HG02798 (cell line): ENCODE measurements at regions not wholly inside any gene's neighbourhood (a gene's known extent, or its start where the extent isn't known, plus 50 kb on each side); places are given as distances from the start of the nearest gene placed in this dataset.

Experiments used
- ATAC-seq: cut with Tn5 transposase; IDR thresholded peaks from one replicate; pipeline ENCODE4 v1.9.1; 2021; ENCODE audit warnings: mild to moderate bottlenecking; ENCODE audit not compliant: unreplicated experiment, poor library complexity

GRCh38 chr5:164058621-164059020 is 553.2 kb downstream of the MAT2B start:
- no peak for ATAC-seq

DNA sequence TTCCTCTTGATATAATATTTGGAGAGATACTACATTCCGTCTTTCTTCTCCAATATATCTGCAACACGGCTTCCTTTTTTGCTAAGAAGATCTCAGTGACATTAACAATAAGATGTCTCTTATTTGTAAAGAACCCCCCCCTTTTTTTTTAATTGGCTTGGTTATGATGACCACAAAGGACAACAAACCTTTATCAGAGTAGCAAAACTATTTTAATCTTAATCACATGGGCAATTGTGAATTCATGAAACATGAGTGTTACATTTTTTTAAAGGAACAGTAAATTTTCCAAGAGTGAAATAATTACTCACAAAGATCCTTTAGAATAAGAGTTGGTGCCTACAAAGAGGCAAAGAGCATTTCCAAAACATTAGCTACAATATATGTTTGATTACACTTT is 554.1 kb downstream of the MAT2B start:
- no peak for ATAC-seq

DNA sequence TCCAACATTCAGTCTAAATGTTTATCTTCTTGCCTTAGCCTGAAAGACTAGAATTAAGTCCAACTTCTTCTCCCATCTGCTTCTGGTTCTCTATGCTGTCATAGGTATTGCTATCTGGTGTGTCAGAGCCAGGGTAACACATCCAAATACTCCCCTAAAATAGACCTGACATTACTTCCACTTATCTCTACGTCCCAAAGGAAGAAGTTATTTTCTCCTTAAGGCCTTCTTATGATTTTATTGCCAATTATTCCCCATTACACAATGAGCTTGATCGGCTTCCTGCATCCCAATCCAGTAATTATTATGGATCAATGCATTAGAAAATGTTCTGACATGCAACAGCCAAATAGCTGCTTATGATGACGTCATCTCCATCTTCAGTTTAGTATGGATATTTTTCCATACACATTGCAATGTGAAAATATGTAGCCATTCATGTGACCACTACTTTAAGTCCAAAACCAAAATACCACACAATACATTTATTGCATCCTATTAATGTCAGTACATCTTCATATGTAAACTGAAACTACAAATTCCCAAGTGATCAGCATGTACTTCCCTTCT is 555.5 kb downstream of the MAT2B start:
- ATAC-seq: no peak

GRCh38 chr5:164062304-164062703 is 556.9 kb downstream of the MAT2B start:
- ATAC-seq: no peak

- ATAC-seq: no peak
These were observed 559.8 kb downstream of the MAT2B start for GRCh38 chr5:164065266-164065665.

DNA sequence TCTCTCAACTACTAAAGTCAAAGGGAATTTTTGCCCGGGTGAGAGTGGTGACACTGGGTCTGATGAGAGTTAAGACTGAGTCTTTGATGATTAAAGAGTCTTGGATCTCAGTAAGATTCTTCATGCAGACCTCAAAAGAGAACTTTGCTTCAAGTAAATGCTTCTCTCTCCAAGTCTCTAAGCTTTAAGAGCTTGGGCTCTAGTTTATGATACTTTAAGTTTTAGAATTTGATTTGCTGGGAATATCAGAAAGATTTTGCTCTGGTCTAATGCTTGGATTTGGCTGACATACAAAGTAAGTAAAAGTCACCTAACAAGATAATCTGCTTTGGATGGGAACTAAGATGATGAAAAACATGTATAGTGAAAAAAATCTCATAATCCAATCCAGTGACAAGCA is 566.3 kb downstream of the MAT2B start:
- no peak for ATAC-seq

DNA sequence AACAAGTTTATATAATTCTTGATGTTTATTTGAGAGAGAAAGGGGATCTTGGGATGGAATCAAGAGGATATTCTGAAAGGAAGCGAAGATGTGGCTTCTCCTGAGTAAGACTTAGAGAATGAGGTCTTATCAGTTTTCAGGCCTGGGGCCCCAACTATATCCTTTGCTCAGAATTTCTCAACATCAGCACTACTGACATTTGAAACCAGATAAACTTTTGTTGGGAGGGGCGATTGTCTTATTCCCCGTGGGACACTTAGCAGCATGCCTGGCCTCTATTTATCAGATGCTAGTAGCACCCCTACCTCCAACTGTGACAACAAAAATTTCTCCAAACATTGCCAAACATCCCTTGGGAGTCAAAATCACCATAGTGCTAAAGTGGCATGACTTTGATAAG is 567.7 kb downstream of the MAT2B start:
- ATAC-seq: no peak

- no peak for ATAC-seq
These were observed 571.1 kb downstream of the MAT2B start for GRCh38 chr5:164076556-164076955.

GRCh38 chr5:164090358-164090757 is 584.9 kb downstream of the MAT2B start:
- ATAC-seq: no peak

DNA sequence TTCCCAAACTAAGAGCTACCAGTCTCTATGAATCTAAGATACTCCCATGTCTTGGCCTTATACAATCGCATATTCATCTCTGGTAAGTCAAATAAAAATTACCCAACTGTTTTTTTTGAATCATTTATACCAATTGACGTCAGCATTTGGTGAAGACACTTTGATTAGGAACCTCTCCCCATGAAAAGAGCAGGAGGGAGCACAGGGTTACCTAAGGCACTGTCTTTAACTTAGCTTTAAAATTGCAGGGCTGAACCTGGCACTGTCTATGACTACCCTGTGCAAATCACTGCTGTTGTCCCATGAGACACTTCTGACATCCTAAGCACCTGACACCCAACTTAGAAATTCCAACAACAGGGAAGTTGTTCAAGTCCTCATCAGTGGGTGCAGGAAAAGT is 586.4 kb downstream of the MAT2B start:
- no peak for ATAC-seq

DNA sequence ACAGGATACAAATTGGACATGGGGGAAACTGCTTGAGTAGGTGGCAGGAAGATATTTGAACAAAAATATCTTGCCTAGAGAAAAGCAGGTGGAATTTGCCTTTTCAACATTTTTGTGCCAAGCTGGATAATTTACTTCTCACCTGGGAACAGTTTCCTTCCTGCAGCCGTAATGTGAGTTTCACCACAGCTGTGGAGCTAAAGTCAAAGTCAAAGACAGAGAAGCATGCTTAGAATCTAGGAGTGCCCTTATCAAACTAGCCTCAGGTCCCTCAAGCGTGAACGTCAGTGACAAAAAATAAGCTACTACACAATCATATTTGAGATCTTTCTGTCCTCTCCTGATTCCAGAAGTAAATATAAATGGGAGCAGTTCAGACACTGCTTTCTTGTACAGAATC is 588.9 kb downstream of the MAT2B start:
- ATAC-seq: no peak

DNA sequence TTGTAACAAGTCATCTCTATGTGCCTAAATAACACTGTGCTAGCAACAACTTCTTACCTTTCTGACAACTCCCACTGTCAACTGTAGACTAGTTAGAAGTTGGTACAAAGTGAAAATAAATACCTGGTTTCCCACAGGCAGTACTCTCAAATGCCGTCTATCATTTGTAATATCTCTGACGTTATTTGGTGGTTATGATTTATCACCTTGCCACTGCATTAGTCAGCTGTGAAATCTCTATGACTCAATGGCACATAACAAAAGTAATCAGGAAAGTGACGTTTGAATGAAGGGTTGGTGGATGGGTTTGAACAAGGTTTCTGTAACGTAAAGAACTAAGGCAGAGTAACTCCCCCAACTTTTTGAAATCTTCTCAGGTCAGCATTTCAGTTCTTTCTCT is 592.3 kb downstream of the MAT2B start:
- ATAC-seq: no peak

- no peak for ATAC-seq
These were observed 593.1 kb downstream of the MAT2B start for GRCh38 chr5:164098531-164098930.

- no peak for ATAC-seq
These were observed 593.6 kb downstream of the MAT2B start for GRCh38 chr5:164098979-164099378.

DNA sequence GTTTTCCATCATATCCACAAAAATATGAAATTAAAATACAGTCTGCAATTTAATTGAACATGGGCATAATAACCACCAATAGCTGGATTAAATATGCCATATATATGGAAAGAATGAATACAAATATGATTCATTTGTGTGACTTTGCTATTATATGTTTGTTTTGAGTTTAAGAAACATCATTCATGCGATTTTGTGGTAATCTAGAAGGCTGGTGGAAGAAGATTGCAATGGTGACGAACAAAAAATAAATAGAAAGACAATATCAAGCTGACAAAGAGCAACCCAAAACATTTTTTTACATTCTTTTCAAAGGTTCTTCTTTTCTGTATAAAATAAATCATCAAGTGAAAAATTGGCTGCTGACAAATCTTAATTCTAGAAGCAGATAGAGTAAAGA is 610.0 kb downstream of the MAT2B start:
- ATAC-seq: no peak

- peak; percentile 82 for ATAC-seq
These were observed 614.5 kb downstream of the MAT2B start for GRCh38 chr5:164119806-164120447.

- ATAC-seq: no peak
These were observed 622.1 kb downstream of the MAT2B start for GRCh38 chr5:164127527-164127926.

DNA sequence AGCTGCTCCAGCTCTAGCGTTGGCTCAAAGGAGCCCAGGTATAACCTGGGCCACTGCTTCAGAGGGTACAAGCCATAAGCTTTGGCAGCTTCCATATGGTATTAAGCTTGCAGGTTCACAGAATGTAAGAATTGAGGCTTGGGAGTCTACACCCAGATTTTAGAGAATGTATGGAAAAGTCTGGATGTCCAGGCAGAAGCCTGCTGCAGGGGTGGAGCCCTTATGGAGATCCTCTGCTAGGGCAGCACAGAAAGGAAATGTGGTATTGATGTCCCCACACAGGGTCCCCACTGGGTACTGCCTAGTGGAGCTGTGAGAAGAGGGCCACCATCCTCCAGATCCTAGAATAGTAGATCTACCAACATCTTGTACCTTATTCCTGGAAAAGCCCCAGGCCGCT is 626.9 kb downstream of the MAT2B start:
- ATAC-seq: no peak

DNA sequence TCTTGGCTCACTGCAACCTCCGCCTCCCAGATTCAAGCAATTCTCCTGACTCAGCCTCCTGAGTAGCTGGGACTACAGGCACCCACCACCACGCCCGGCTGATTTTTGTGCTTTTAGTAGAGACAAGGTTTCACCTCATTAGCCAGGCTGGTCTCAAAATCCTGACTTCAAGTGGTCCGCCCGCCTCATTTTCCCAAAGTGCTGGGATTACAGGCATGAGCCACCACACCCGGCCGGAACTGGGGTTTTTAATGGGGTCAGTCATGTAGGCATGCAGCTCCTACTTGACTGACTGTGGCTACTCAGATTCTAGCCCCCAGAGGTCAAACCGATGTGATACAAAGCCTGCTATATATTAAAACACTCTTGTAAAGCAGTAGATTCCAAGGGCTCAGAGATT is 631.7 kb downstream of the MAT2B start:
- no peak for ATAC-seq

- ATAC-seq: no peak
These were observed 634.0 kb downstream of the MAT2B start for GRCh38 chr5:164139423-164139822.

DNA sequence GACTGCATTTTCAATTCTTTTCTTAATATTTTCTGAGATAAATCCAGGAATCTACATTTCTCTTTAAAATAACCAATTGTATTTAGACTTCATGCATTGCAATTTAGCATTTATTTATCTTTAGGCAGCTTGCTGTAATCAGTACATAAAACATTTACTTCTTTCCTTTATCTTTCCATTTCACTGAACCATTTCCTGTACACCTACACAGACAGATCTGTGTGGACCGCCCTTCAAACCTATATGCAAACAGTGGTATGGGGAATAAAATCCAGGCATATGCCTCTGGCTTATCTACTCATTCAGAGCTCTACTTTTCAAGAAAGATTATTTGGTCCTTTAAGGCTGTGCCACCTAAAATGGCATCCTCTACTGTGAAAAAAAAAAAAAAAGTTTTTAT is 640.0 kb downstream of the MAT2B start:
- no peak for ATAC-seq

- ATAC-seq: no peak
These were observed 640.8 kb downstream of the MAT2B start for GRCh38 chr5:164146223-164146622.

GRCh38 chr5:164148292-164148691 is 642.9 kb downstream of the MAT2B start:
- ATAC-seq: no peak
